Hematopoietic multipotent progenitor cell treated with erythropoietin and hydrocortisone succinate and interleukin-3 and kit ligand, for 15 days (in vitro differentiated cells): ENCODE measurements at regions not wholly inside any gene's neighbourhood (a gene's known extent, or its start where the extent isn't known, plus 50 kb on each side); places are given as distances from the start of the nearest gene placed in this dataset.
"Not testable (repeated sequence)": the region's sequence is repeated elsewhere in the genome, so short reads cannot be mapped to it uniquely, and the experiment has no call there.

Source experiments
- DNase-seq: peaks from one replicate; pipeline ENCODE4 v3.0.0-alpha.2; 2015; ENCODE audit warnings: low spot score

DNA sequence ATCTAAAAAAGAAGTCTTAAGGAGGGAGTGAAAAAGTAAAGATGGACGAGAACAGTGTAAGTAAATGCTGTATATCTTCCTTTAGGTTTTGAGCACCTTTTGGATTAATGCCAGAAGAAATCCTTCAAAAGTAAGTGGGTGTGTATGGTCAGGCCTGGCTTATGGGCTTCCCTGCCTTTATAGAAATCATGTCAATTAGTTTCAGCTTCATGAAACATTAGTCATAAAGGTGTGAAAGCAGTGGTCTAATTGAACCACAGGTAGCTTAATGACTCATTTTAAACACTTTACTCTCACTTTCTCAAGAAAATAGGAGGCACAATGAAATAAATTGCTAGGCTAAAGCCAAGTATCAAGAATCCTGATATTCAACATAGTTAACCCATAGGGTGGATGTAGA lies 467.4 kb upstream of the DPPA4 start:
- DNase-seq: no peak

DNA sequence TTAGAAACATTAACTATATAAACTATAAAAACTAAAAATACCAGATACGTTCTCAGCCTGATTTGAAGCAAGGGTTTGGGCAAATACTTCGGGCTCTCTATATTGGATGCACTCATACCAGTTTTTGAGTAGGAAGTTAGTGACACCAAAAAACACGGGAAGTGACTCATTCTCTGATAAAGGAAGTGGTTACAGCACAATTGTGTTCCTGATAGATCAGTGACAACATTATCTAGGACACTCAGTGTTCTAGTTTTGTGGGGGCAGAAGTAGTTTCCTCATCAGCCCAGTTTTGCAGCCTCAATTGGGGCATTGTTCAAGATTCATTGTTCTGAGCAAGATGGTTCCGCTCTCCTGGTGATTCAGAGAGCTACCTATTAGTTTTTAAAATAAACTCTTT lies 469.6 kb upstream of the DPPA4 start:
- DNase-seq: no peak

DNA sequence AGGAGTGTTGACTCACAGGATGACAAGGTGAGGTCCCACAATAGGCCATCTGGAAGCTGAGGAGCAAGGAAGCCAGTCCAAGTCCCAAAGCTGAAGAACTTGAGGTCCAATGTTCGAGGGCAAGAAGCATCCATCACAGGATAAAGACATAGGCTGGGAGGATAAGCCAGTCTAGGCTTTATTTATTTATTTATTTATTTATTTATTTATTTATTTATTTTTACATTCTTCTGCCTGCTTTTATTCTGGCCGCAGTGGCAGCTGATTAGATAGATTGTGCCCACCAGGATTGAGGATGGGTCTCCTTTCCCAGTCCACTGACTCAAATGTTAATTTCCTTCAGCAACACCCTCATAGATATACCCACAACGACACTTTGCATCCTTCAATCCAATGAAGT lies 472.2 kb upstream of the DPPA4 start:
- no peak for DNase-seq

DNA sequence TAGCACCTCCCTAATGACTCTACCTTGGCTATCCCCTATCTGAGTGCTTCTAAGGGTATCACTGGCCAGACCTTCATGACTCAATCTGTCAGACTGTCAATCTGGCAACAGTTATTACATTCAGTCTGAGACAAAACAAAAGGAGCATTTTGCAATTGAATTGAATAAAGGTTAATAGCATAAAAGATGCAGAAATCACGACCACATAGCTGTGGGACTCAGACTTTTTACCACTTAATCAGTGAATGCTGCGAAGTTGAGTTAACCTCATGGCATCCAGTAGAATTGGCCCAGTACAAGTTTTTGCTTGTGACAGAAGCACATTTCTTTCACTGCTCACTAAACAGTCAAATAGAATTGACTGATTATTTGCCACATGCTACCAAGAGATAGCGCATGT lies 480.7 kb upstream of the DPPA4 start:
- DNase-seq: no peak

DNA sequence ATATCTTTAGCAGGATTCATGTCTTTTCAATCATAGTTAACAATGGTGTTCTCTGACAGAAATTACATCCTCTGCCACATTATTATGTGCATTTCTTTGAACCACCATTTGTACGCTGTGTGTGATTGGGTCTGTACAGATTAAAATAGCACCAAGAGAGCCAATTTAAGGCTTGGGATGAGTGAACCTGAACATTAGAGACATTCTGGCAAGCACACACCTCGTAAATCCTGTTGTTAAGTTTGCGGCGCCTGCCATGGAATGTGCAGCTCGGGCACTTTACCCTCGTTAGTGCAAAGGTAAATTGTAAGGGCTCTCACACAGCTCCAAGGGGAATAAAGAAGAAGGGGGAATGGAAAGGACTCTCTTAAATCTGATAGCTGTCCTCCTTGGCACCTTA lies 482.4 kb upstream of the DPPA4 start:
- DNase-seq: no peak

DNA sequence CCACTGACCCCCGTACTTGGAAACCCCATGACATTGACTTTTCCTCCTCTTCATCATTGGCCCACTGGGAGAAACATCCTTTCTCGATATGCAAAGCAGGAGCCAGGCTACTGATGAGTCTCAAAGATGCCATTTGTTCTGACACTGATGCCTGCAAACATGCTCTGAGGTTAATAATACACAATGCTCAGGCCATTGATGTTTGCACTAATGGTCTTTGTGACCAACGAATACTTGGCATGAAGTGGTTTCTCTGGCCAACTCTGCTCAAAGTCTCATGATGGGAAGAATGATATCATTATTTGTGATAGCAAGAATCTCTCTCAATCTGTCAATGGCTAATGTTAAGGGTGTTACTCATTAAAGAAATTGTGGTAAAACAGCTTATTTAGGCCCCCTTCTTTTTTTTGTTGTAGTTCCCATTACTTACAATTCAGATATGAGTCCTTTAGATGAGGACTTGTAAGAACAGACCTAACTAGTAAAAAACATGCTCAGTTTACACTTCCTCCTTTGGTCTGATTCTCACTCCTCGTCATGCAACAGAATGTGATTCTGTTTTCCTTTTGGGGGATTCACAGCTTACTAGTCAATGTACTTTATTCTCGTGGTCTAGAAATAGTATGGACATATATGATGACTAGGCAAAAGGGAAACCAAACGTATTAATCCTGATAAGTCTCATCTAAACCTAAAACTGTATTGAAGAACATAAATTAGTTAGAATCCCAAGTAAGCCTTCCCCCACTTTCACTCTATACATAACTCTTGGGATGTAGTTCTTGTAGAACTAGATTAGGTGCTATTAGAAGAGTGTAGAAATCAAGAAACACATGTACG lies 488.8 kb upstream of the DPPA4 start:
- no peak for DNase-seq

DNA sequence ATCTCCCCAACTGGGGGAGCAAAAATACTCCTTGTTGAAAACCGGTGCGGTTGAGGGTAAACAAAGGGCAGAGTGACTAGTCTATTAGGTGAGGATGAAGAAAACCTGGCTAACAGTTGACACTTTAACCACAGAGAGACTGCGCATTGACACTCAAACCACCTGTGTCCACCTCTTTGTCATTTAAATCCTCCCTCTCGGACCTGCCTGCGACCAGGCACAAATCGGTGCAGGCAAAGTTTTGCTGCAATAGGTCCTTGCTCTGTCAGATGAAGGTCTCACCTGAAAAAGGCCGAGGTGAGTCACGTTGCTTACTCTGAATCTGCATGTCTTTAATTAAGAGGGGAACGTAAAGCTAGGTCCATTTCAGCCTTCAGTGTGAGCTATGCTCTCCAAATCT lies 494.1 kb upstream of the DPPA4 start:
- DNase-seq: no peak

DNA sequence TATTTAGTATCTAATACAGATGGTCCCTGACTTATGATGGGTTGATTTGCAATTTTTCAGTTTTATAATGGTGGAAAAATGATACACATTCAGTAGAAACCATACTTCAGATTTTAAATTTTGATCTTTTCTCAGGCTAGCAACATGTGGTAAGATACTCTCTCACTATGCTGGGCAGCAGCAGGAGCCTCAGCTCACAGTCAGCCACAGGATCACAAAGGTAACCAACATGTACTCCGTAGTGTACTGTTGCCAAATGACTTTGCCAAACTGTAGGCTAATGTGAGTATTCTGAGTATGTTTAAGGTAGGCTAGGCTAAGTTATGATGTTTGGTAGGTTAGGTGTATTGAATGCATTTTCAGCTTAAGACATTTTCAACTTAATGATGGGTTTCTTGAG lies 498.6 kb upstream of the DPPA4 start:
- no peak for DNase-seq

DNA sequence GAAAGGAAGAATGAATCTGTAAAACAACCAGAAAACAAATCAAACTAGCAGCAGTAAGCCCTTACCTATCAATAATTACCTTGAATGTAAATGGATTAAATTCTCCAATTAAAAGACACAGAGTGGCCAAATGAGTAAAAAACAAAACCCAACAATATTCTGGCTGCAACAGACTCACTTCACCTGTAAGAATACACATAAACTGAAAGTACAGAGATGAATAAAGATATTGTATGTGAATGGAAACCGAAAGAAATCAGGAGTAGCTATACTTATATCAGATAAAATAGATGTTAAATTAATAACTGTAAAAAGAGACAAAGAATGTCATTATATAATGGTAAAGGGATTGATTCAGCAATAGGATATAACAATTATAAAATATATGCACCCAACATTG lies 514.5 kb upstream of the DPPA4 start:
- no peak for DNase-seq

DNA sequence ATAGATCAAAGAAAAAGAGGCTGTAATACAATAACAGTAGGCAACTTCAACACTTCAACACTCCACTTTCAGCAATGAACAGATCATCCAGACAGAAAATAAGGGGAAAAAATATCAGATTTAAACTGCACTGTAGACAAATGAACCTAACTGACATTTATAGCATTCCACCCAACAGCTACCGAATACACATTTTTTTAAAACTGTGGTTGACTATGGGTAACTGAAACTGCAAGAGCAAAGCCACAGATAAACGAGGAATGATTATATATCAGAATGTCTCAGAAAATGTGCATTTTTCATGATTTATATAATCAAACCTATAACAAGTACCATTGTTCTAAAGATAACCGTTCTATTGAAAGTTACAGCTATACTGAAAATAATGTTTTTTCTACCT lies 514.9 kb upstream of the DPPA4 start:
- no peak for DNase-seq

DNA sequence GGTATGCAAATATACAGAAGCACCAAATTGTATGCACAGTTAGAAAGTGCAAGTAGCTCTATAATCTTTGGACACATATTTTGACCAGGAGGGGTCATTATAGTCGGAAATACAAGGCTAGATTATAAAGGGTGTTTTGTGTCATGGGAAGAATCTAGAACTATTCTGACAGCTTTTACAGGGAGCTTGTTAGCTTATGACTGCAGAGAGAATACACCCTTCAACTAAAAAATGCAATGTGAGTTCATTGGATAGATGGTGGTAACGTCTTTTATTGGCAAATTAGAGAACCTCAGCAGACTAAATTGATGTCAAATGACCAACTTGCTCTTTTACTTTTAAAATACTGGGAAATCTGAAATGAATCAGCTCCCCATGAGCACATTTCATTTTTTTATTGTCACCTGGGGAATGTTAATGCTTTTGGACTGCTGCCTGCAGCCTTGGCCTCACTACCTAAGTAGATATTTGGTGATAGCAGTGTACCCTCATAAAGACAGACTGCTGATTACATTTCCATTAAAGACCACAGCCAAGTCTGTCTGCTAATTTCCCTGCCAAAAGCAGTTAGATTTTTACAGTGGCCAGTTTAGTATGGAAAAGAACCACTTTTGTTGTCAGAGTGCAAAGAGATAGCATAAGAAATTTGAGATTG lies 515.9 kb upstream of the DPPA4 start:
- DNase-seq: no peak

DNA sequence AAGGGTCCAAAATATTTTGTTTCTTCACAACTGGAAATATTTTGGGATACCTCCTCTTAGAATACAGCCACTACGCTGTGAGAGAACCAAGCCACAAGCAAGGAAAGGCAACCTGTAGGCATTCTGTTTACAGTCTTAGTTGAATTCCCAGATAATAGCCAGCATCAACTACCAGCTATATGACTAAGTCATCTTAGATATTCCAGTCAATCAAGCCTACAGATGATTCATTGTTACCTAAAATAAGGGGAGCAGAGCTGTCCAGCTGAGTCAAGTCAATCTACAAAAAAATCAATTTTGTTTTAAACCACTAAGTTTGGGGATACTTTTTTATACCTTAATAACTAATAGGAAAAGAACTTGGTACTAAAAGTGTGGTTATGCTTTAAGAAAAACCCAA lies 526.4 kb upstream of the DPPA4 start:
- no peak for DNase-seq

DNA sequence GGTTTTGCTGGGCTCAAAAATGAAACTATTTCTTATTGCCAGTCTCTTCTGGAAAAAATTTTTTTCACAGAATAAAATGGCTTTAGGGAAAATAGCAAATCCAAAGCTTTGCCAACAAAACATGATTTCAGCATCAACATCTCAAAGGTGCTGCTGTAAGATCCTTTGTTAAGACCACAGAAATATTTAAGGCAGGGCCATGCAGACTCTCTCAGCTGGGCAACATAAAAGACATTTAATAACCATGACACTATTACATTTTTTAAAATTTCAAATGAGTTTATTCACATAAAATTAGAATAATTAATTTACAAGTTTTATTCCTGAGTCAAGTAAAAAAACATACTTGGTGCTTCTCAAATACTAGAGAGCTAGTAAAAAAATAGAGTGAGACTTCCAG lies 527.1 kb upstream of the DPPA4 start:
- no peak for DNase-seq

DNA sequence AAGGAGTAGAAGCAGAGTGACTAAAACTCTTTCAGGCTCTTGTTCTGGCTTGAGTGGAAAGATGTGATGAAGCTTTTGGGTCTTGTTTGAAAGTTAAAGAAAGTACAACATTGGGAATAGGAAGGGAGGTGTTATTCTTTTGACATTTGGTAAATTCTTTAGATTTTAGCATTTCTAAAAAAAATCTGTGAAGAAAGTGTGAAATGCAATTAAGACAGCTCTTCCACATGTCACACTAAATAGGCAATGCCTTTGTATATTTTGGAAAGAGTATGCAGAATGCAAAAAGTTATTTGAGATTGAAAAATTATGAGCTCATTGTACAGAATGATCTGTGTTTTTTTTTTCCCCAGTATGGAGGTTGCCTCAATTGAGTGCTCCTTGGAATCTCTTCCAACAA lies 532.2 kb upstream of the DPPA4 start:
- no peak for DNase-seq

DNA sequence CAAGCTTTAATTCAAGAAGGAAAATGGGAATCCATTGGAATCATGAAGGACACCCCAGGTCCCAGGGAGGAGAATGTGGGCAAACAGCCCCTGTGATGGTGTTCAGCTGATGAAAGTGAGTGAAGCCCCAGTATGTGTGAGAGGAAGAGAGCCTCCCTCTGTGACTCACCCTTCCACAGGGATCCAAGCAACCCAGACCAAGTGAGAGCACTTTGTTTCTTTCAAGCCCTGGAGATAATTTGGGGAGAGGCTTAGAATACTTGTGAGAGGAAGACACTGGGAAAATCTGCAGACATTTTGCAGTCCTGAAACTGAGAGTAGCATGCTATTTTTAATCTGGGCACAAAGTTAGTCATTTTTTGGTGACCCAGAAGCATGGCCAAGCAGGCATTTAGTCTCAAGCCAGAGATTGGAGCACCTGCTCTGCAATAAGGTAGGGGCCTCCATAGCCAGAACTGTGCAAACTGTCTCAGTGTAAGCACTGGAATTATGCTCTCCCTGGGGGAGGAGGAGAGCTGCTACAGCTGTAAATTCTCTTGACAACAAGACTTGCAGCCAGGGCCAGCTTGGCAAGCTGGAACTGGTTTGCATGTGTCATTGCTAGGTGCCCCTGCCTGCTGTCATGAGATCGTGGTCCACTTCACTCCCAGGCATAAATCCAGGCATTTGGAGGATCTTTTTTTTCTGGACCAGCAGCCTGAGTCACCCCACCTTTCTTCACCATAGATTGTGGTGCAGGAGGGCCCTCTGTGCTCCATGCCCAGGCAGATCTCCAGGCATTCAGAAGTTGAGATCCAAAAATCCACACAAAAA lies 537.8 kb upstream of the DPPA4 start:
- DNase-seq: no peak

DNA sequence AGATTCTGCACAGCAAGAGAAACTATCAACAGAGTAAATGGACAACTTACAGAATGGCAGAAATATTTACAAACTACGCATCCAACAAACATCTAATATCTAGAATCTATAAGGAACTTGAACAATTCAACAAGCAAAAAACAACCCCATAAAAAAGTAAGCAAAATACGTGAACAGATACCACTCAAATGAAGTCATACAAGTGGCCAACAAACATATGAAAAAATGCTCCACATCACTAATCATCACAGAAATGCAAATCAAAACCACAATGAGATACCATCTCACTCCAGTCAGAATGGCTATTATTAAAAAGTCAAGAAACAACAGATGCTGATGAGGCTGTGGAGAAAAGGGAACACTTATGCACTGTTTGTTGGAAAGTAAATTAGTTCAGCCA lies 540.3 kb upstream of the DPPA4 start:
- not testable (repeated sequence) for DNase-seq

DNA sequence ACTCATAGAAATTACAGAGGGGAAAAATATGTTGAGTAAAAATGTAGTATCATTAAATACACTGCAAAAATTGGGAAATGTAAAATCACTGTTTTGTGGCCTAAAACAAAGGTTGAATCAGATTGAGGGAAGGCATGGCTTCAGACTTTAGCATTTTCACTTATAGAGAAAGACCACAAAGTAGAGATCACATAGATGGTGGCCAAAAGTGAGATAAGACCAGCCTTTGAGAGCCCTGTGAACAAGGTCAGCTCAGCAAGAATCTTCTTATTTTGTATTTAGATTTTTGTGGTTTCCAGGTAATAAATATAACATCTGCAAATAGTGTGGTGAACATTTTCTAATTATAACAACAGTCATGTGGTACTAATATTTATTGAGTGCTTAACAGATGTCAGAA lies 544.8 kb upstream of the DPPA4 start:
- no peak for DNase-seq

DNA sequence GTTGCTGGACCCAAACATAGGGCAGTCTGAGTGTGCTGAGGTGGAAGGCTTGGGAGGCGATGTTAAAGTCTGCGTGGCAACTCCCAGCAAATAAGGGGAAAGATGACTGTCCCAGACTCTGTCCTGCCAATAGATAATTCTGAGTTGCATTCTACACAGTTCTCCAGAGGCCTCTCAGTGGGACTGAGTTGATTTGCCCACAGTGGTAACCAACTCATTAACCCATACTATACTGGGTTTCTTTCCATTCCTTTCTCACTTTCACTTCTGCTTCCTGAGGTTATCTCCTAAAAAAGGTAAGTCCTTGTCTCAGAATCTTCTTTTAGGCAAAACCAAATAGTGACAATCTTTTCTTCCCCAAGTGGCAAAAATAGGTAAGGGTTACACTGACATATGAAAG lies 549.9 kb upstream of the DPPA4 start:
- DNase-seq: no peak

DNA sequence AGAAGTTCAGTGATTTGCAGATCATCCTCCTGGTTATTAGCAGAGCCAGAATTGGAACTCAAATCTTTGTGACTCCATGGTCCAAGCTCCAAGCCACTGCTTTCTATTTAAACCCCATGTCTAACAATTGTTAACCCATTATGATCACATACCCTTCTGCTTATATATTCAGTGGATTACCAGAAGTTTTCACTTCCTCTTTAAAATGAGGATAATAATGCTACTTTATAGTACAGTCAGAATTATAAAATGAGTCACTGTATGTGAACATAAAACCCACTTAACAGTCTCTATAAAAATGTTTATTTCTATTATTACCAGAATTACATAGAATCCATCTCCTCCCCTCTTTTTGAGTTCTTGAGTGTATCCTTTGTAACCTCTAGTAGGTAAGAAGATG lies 550.7 kb upstream of the DPPA4 start:
- DNase-seq: no peak

DNA sequence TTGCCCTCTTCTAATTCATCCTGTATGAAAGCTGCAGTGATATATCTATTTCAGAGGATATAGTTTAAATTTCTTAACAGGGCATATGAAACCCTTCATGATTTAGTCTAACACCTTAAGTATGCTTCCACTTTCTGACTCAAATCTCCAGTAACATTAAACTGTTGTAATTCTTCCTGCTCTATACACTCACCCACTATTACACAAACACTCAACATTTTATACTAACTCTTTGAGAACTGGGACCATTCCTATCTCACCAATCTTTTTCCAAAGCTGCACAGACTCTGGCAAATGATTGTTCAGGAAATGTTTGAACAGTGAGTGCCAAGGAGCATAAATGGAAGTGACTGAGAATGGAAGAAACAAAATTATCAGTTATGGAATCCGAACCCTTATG lies 560.4 kb upstream of the DPPA4 start:
- DNase-seq: no peak

DNA sequence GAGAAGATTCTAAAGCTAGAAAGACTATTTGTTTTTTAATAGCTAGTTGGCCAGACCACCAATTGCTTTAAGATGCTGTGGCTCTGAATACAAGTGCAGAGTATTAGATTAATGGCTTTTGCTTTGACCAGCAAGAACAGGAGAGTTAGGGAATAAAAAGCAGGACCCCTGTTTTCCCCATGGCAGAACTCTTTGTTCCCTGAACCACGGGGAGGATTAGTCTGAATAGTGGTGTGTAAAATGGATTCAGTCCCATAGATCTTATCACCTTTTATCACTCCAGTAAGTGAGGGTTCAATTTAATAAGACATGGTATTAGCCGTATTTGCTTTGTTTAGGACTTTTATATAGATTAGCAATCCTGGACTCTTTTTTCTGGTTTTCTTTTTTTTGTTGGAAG lies 562.6 kb upstream of the DPPA4 start:
- DNase-seq: no peak

DNA sequence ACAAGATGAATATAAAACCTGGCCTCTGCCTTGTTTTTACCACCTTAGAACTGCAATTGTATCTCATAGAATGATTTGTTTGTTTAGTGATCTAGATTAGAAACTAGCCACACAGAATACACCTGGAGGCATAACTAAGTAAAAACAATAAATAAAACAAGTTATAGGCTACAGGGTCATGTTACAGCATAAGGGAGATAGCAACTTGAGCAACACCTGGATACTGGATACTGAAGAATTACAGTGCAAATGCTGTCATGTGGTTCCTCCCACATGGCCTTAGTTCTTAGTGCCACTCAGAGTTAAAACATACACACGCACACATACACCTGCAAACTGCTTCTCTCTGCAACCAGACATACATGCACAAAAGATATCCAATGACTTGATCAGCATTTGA lies 563.4 kb upstream of the DPPA4 start:
- DNase-seq: no peak

DNA sequence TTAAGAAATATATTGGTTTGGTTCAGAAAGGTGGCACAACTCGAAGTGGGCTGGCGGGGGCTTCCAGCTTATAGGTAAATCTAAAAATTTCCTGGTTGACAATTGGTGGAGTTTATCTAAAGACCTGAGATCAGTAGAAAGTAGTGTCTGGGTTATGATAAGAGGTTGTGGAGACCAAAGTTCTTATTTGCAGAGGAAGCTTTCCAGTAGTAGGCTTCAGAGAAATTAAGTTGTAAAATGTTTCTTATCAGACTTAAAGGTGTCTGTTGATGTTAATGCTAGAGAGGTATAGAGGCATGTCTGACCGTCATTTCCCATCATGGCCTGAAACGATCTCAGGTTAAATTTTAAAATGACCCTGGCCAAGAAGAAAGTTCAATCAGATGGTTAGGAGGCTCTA lies 565.2 kb upstream of the DPPA4 start:
- DNase-seq: no peak
